IPS DF 6.9 (cell line): ENCODE measurements at regions not wholly inside any gene's neighbourhood (a gene's known extent, or its start where the extent isn't known, plus 50 kb on each side); places are given as distances from the start of the nearest gene placed in this dataset.

Experiments used
- DNase-seq: peaks from one replicate; pipeline ENCODE4 v3.0.0-alpha.2; 2013; ENCODE audit warnings: low read depth, low spot score
- H3K27ac ChIP-seq: one replicate; pipeline ENCODE4 v1.5.1; 2013; ENCODE audit warnings: low read length, control low read depth
- H3K27me3 ChIP-seq: 2 replicates; pipeline ENCODE4 v1.6.1; 2013; ENCODE audit warnings: mild to moderate bottlenecking, low read length; ENCODE audit not compliant: control insufficient read depth, insufficient read depth
- H3K36me3 ChIP-seq: 2 replicates; pipeline ENCODE4 v1.6.1; 2013; ENCODE audit warnings: low read length; ENCODE audit not compliant: control insufficient read depth, insufficient read depth
- H3K4me1 ChIP-seq: 2 replicates; pipeline ENCODE4 v1.6.1; 2013; ENCODE audit warnings: low read length; ENCODE audit not compliant: control insufficient read depth, insufficient read depth
- H3K4me3 ChIP-seq: 2 replicates; pipeline ENCODE4 v1.5.1; 2013; ENCODE audit warnings: mild to moderate bottlenecking, low read length
- H3K9me3 ChIP-seq: 2 replicates; pipeline ENCODE4 v1.6.1; 2013; ENCODE audit warnings: low read length, inconsistent platforms; ENCODE audit not compliant: control insufficient read depth, insufficient read depth
- WGBS: extraction: QIAGEN DNeasy Blood & Tissue Kit; methylation state at CpG from one replicate; pipeline ENCODE4 v1.1.7; 2013; ENCODE audit warnings: mixed read lengths, missing lambda C conversion rate; ENCODE audit not compliant: insufficient read length, insufficient coverage; 5-methylcytosine and 5-hydroxymethylcytosine counted together

DNA sequence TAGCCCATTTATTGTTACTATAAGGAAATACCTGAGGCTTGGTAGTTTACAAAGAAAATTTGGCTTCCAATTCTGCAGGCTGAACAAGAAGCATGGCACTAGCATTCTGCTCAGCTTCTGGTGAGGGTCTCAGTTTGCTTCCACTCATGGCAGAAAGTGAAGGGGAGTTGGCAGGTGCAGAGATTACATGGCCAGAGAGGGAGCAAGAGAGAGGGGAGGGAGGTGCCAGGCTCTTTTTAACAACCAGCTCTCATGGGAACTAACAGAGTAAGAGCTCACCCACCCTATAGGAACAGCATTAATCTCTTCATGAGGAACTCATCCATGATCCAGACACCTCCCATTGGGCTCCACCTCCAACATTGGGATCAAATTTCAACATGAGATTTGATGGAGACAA is 437.9 kb downstream of the CHL1 start:
- no peaks in the 10 kb centered on the region for H3K4me1 ChIP-seq
- H3K4me3 ChIP-seq = no peak overlapping the region
- DNase-seq = no peak
- no peaks in the 10 kb centered on the region; the same call in 1 of the 2 replicates for H3K27me3 ChIP-seq
- no peaks in the 10 kb centered on the region for H3K36me3 ChIP-seq
- peaks cover 1% of the 10 kb centered on the region; the same call in 1 of the 2 replicates for H3K9me3 ChIP-seq
- H3K27ac ChIP-seq = no peak overlapping the region

- Histone ChIP-seq H3K4me1 (no peaks in the 10 kb centered on the region), H3K9me3 (peaks cover 1% of the 10 kb centered on the region; the same call in 1 of the 2 replicates), H3K27me3 (no peaks in the 10 kb centered on the region; the same call in 1 of the 2 replicates), H3K4me3 (no peak overlapping the region), H3K36me3 (no peaks in the 10 kb centered on the region), H3K27ac (no peak overlapping the region)
- DNase-seq = no peak
These were observed 438.8 kb downstream of the CHL1 start for GRCh38 chr3:635393-635792.

GRCh38 chr3:643376-643775 is 446.8 kb downstream of the CHL1 start:
- WGBS = no CpG with 5 or more reads among the region's 1 CpG
- no peaks in the 10 kb centered on the region for H3K4me1 ChIP-seq
- DNase-seq = no peak
- no peak overlapping the region for H3K4me3 ChIP-seq
- H3K27me3 ChIP-seq = no peaks in the 10 kb centered on the region; the same call in 1 of the 2 replicates
- H3K36me3 ChIP-seq = no peaks in the 10 kb centered on the region
- no peak overlapping the region for H3K27ac ChIP-seq
- H3K9me3 ChIP-seq = no peaks in the 10 kb centered on the region; the same call in 1 of the 2 replicates

DNA sequence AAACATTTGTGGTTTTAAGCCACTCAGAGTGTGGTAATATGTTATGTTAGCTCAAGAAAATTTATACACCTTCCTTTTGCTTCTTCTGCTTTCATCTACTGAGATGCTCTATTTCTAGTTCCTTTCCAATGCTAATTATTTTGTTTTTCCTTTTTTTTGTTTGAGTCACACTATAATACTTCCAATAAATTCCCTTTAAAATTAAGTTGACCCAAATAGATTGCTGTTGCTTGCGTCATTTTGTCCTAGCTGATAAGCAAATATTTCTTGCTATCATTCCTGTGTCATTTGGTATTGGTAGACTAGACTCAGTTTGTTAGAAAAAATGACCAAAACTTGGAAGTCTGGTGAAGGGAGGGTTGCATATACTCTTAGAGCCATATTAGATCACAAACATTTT is 437.0 kb upstream of the CNTN6 start:
- no peak for DNase-seq
- H3K9me3 ChIP-seq = peaks cover 1% of the 10 kb centered on the region
- H3K4me1 ChIP-seq = no peaks in the 10 kb centered on the region
- H3K27me3 ChIP-seq = no peaks in the 10 kb centered on the region
- H3K27ac ChIP-seq = no peak overlapping the region
- no peak overlapping the region for H3K4me3 ChIP-seq
- H3K36me3 ChIP-seq = no peaks in the 10 kb centered on the region
- WGBS = no CpG with 5 or more reads among the region's 1 CpG

GRCh38 chr3:661356-661755 is 431.5 kb upstream of the CNTN6 start:
- no CpG with 5 or more reads among the region's 3 CpGs for WGBS
- Histone ChIP-seq H3K4me3 (no peak overlapping the region), H3K9me3 (no peaks in the 10 kb centered on the region; the same call in 1 of the 2 replicates), H3K27ac (no peak overlapping the region), H3K27me3 (no peaks in the 10 kb centered on the region), H3K36me3 (no peaks in the 10 kb centered on the region), H3K4me1 (no peaks in the 10 kb centered on the region)
- no peak for DNase-seq

GRCh38 chr3:674116-674515 is 418.7 kb upstream of the CNTN6 start:
- H3K4me3 ChIP-seq = no peak overlapping the region
- H3K36me3 ChIP-seq = no peaks in the 10 kb centered on the region
- no peaks in the 10 kb centered on the region for H3K4me1 ChIP-seq
- H3K9me3 ChIP-seq = peaks cover 1% of the 10 kb centered on the region; the same call in 1 of the 2 replicates
- no peak overlapping the region for H3K27ac ChIP-seq
- no peaks in the 10 kb centered on the region for H3K27me3 ChIP-seq
- no CpG with 5 or more reads among the region's 2 CpGs for WGBS
- DNase-seq = no peak

- peaks cover 3% of the 10 kb centered on the region for H3K9me3 ChIP-seq
- no peak for DNase-seq
- no CpG with 5 or more reads among the region's 4 CpGs for WGBS
These were observed 417.0 kb upstream of the CNTN6 start for GRCh38 chr3:675846-676245.

DNA sequence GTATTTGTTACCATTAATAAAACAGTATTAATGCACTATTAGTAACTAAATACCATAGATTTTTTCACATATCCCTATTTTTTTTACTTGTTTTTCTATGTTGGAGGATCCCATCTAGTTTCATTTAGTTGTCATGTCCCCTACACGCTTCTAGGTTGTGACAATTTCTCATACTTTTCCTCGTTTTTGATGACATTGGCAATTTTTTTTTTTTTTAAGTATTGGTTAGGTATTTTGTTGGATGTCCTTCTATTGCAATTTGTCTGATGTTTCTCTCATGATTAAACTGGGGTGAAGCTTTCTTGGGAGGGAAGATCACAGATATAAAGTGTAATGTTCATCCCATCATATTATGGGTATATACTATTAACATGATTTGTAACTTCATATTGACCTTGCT is 409.1 kb upstream of the CNTN6 start:
- no peaks in the 10 kb centered on the region for H3K4me1 ChIP-seq
- no CpG with 5 or more reads among the region's 2 CpGs for WGBS
- no peaks in the 10 kb centered on the region for H3K36me3 ChIP-seq
- no peak for DNase-seq
- no peak overlapping the region for H3K4me3 ChIP-seq
- H3K9me3 ChIP-seq = peaks cover 2% of the 10 kb centered on the region
- no peak overlapping the region for H3K27ac ChIP-seq
- no peaks in the 10 kb centered on the region for H3K27me3 ChIP-seq

More at GRCh38 chr3:675846-676245, 417.0 kb upstream of the CNTN6 start:
- Histone ChIP-seq H3K36me3 (no peaks in the 10 kb centered on the region), H3K4me1 (no peaks in the 10 kb centered on the region), H3K27me3 (no peaks in the 10 kb centered on the region), H3K27ac (no peak overlapping the region), H3K4me3 (no peak overlapping the region)

DNA sequence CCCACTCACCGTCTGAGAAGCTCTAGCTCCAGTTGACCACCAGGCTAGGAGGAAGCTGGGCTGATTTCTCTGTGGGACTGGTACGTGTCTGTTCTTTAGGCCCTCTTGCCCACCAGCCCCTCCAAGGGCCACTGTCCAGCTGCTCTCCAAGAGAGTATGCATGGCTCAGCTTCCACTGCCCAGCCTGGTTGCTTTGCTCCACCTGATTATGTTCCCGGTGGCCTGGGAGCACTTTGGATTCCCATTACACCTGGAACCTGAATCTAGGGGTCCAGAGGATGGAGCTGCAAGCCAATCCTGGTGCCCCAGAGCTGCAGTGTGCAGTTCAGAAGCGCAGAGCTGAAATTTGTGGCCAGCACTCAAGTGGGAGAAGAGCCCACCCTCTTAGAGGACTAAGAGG is 402.1 kb upstream of the CNTN6 start:
- Histone ChIP-seq H3K27ac (no peak overlapping the region), H3K9me3 (peaks cover 8% of the 10 kb centered on the region), H3K4me1 (no peaks in the 10 kb centered on the region), H3K36me3 (no peaks in the 10 kb centered on the region), H3K4me3 (no peak overlapping the region), H3K27me3 (no peaks in the 10 kb centered on the region)
- no peak for DNase-seq
- WGBS = no CpG with 5 or more reads among the region's 4 CpGs

- no peak overlapping the region for H3K27ac ChIP-seq
- no CpG with 5 or more reads among the region's 2 CpGs for WGBS
- no peak for DNase-seq
- peaks cover 1% of the 10 kb centered on the region; the same call in 1 of the 2 replicates for H3K9me3 ChIP-seq
- H3K36me3 ChIP-seq = no peaks in the 10 kb centered on the region; the same call in 1 of the 2 replicates
- no peaks in the 10 kb centered on the region for H3K4me1 ChIP-seq
- H3K27me3 ChIP-seq = no peaks in the 10 kb centered on the region
- H3K4me3 ChIP-seq = no peak overlapping the region
These were observed 392.3 kb upstream of the CNTN6 start for GRCh38 chr3:700514-700913.

DNA sequence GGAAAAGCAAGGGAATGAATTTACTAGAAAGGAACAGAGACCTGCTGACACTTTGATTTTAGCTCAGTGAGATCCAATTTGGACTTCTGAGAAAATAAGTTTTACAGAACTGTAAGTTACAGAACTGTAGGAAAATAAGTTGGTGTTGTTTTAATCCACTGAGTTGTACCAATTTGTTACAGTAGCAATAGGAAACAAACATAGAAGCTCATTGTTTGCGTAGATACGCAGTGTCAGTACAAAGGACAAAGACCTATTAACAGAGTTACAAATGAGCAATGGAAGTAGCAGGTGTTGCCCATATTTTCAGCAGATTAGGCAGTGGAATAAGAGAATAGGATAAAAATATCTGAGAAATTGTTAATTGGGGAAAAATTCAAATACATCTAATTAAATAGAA is 385.8 kb upstream of the CNTN6 start:
- no peaks in the 10 kb centered on the region for H3K4me1 ChIP-seq
- H3K4me3 ChIP-seq = no peak overlapping the region
- peaks cover 2% of the 10 kb centered on the region; the same call in 1 of the 2 replicates for H3K9me3 ChIP-seq
- H3K27me3 ChIP-seq = no peaks in the 10 kb centered on the region
- H3K36me3 ChIP-seq = no peaks in the 10 kb centered on the region
- no peak for DNase-seq
- H3K27ac ChIP-seq = no peak overlapping the region
- WGBS = no CpG with 5 or more reads among the region's 2 CpGs
